Activated CD8-positive, alpha-beta memory T cell treated with anti-CD3 and anti-CD28 coated beads, Interleukin-2, amount 50 U/mL, for 48 hours (primary cell): ENCODE measurements at regions not wholly inside any gene's neighbourhood (a gene's known extent, or its start where the extent isn't known, plus 50 kb on each side); places are given as distances from the start of the nearest gene placed in this dataset.
"Not testable (repeated sequence)": the region's sequence is repeated elsewhere in the genome, so short reads cannot be mapped to it uniquely, and the experiment has no call there.

Experiments
- DNase-seq: peaks from one replicate; pipeline ENCODE4 v3.0.0-alpha.2; 2020

- no peak for DNase-seq
Measured at GRCh38 chr21:18832950-18833349, 429.4 kb upstream of the TMPRSS15 start.

GRCh38 chr21:18834121-18834520, 430.5 kb upstream of the TMPRSS15 start:
- DNase-seq = not testable (repeated sequence)

- no peak for DNase-seq
Measured at GRCh38 chr21:18840239-18840638, 436.7 kb upstream of the TMPRSS15 start.

- not testable (repeated sequence) for DNase-seq
Measured at GRCh38 chr21:18857606-18858005, 454.0 kb upstream of the TMPRSS15 start.

GRCh38 chr21:18869104-18869503, 465.5 kb upstream of the TMPRSS15 start:
- DNase-seq = no peak

- no peak for DNase-seq
Measured at GRCh38 chr21:18877917-18878316, 474.3 kb upstream of the TMPRSS15 start.

- no peak for DNase-seq
Measured at GRCh38 chr21:18887922-18888602, 484.5 kb upstream of the TMPRSS15 start.

GRCh38 chr21:18893406-18893805, 489.8 kb upstream of the TMPRSS15 start:
- DNase-seq = no peak

GRCh38 chr21:18894387-18894786, 490.8 kb upstream of the TMPRSS15 start:
- no peak for DNase-seq

GRCh38 chr21:18899261-18899660, 495.7 kb upstream of the TMPRSS15 start:
- DNase-seq = no peak

GRCh38 chr21:18902660-18903059, 499.1 kb upstream of the TMPRSS15 start:
- DNase-seq = no peak

GRCh38 chr21:18907076-18907475, 503.5 kb upstream of the TMPRSS15 start:
- DNase-seq = no peak

- no peak for DNase-seq
Measured at GRCh38 chr21:18908641-18909040, 505.1 kb upstream of the TMPRSS15 start.

- no peak for DNase-seq
Measured at GRCh38 chr21:18913914-18914313, 510.3 kb upstream of the TMPRSS15 start.

- no peak for DNase-seq
Measured at GRCh38 chr21:18914570-18914969, 511.0 kb upstream of the TMPRSS15 start.

- DNase-seq = no peak
Measured at GRCh38 chr21:18917622-18918021, 514.0 kb upstream of the TMPRSS15 start.

GRCh38 chr21:18931237-18931636, 527.7 kb upstream of the TMPRSS15 start:
- DNase-seq = no peak

- no peak for DNase-seq
Measured at GRCh38 chr21:18937337-18937736, 533.8 kb upstream of the TMPRSS15 start.

- DNase-seq = no peak
Measured at GRCh38 chr21:18940791-18941190, 537.2 kb upstream of the TMPRSS15 start.

GRCh38 chr21:18950045-18950740, 546.6 kb upstream of the TMPRSS15 start:
- no peak for DNase-seq

GRCh38 chr21:18951271-18952038, 547.9 kb upstream of the TMPRSS15 start:
- DNase-seq = no peak

- no peak for DNase-seq
Measured at GRCh38 chr21:18954441-18954844, 550.9 kb upstream of the TMPRSS15 start.

- DNase-seq = no peak
Measured at GRCh38 chr21:18959817-18960216, 556.2 kb upstream of the TMPRSS15 start.

GRCh38 chr21:18960306-18960705, 556.7 kb upstream of the TMPRSS15 start:
- DNase-seq = no peak
